Fibroblast of skin of right biceps (primary cell): ENCODE measurements at regions not wholly inside any gene's neighbourhood (a gene's known extent, or its start where the extent isn't known, plus 50 kb on each side); places are given as distances from the start of the nearest gene placed in this dataset.
A peak's percentile ranks its signal among the peaks of the same experiment; 100 is the strongest.

Source experiments
- DNase-seq: peaks from one replicate; pipeline ENCODE4 v3.0.0-alpha.2; 2013

DNA sequence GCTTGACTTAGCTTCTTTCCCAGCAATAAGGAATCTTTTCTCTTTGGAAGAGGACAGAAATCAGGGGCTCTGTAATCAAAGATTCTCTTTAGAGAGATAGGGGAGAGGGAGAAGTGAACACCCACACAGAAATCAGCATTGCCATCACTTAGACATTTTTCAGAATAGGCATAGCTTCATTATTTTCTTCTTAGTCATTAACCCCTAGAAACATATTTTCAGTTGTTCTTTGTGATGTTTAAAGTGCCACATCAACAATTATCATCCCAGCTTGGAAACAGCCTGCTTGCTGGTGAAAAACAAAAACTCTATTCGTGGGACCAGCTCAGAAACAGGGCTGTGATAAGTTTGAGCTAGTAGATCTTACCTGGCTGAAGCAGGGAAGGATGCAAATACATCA lies 88.3 kb upstream of the SLC44A3 start:
- no peak for DNase-seq

DNA sequence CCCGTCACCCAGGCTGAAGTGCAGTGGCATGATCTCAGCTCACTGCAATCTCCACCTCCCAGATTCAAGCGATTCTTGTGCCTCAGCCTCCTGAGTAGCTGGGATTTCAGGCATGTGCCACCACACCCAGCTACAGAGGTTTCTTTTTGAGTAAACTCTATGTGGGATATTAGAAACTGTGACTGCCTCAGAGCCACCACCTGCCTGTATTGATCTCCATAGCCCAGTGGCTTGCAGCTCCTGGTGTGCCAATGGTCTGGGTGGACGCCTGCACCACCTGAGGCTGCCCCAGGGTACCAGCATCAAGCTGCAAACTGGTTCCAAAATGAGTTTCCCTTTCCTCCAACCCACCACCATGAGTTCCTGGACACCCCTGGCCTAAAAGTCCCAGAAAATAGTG lies 89.7 kb upstream of the SLC44A3 start:
- DNase-seq, result no peak

- DNase-seq, result peak; percentile 89
Measured at GRCh38 chr1:94729267-94729666, 90.9 kb upstream of the SLC44A3 start.

DNA sequence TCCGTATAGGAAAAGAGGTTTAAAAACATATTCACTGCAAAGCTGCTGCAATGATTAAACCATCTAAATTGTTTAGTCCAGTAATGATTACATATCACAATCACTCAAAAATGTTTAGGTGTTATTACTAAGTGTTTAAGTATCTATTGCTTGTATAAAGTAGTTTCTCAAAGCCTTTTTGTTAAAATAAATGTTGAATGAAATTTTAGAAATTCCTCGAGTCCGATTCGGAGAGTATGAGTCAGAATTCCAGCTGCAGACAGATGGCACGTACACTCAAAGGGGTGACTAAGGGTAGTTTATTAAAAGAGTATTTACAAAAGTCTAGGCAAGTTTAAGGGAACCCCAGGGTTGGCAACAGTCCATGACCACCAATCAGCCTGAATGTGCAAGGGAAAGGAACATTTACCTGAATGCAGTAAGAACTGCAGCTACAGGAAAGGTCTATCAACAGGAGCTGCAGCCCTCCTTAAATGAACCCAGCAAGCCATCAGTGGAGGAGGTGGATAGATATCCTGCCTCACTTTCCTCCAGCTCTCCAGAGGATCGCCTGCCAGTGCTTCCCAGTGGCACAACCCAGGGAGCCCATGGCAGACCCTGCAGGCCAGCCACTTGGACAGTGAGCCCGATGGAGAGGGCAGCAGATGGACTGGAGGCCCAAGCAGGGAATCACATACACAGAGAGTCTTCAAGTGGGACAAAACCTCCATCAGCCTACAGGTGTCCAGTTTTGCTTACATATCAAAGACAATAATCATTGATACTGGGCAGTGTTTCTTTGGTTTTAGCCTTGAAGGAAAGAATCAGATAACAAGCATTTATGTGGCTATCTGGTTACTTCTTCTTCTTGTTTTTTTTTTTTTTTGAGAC lies 92.1 kb upstream of the SLC44A3 start:
- peak; percentile 97 for DNase-seq

- DNase-seq, result no peak
Measured at GRCh38 chr1:94726981-94727685, 93.0 kb upstream of the SLC44A3 start.

DNA sequence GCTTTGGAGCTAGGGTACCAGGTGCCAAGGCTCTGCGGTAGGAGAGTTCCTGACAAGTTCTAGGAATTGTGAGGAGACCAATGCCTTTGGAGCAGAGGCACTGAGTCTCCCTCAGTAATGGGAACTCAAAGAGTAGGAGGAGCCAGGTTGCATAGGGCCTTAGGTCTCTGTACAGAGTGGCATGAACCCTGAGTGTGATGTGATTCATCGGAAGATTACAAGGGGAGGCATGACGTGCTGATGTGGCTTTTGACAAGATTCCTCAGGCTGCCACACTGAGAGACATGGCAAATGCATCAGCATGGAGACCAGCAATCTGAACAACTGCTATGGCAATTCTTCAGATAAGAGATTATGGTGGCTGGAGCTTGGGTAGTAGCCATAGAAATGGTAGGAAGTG lies 94.6 kb upstream of the SLC44A3 start:
- peak; percentile 83 for DNase-seq

DNA sequence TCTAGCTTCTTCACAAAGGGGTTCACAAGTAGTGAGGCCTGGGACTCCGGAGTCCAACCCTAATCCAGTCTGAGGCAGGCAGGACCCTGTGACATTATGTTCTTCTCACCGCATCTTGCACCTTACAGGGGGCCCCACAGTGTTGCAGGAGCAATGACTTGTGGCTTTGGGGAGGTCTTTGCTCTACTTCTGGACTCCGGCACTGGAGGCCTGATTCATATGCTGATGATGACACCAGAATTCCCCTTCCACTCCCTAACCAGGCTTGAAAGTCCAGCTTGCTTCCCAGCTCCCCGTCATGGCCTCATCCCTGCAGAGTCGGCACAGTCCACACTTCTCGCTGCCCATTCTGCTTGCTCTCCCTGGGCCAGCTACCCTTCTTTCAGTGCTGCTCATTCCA lies 96.3 kb upstream of the SLC44A3 start:
- peak; percentile 49 for DNase-seq

DNA sequence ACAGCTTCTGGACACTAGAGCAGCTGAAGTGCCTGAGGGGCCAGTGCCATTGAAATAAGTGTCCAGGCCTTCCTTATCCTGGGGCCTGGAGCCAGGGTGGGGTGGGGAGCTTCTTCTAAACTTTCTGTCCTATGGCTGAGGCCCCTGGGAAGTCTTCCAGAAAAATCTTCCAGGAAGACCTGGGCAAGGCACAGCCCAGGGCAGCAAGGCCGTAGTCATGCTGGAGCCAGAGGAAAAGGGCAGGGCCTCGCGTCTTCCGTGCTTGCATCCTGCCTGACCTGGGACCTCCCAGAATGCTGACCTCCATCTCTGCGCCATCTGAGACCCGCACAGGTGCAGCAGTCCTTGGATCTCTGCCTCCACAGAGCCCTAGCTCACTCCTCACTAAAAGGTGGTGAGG lies 96.7 kb upstream of the SLC44A3 start:
- no peak for DNase-seq

DNA sequence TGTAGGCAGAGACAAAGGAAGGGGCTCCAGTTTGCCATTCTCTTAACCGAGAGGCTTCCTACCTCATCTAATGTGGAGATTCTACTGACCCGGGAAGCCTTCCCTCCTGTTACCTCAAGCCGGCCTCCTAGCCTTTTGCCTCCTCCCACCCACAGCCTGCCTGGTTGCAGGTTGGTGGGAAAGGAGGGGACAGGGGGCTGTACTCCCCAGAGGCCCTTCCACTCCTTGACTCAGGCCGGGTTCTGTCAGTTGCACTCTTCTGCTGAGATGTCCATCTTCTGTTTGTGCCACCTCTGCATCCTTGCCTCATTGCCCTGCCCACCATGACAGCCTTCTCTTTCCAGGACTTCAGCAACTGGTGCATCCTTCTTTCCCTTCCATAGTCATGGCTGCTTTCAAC lies 98.0 kb upstream of the SLC44A3 start:
- no peak for DNase-seq

DNA sequence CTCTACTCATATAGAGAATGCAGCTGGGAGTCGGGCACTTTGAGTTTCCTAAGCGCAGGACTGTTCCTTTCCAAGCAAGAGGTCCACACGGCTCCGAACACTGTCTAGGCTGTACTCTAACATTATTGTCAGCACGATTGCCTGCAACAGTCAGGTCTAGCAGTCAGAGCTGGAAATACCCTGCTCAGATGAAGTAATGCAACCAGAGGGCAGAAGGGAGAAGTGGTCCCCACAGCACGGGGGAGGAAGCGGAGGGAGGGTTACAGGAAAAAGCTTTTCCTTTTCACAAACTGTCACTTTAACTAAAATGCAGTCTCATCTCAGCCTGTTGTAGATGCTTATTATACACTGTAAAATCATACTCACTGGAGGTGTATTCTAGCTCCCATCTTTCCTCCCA lies 98.9 kb upstream of the SLC44A3 start:
- no peak for DNase-seq

DNA sequence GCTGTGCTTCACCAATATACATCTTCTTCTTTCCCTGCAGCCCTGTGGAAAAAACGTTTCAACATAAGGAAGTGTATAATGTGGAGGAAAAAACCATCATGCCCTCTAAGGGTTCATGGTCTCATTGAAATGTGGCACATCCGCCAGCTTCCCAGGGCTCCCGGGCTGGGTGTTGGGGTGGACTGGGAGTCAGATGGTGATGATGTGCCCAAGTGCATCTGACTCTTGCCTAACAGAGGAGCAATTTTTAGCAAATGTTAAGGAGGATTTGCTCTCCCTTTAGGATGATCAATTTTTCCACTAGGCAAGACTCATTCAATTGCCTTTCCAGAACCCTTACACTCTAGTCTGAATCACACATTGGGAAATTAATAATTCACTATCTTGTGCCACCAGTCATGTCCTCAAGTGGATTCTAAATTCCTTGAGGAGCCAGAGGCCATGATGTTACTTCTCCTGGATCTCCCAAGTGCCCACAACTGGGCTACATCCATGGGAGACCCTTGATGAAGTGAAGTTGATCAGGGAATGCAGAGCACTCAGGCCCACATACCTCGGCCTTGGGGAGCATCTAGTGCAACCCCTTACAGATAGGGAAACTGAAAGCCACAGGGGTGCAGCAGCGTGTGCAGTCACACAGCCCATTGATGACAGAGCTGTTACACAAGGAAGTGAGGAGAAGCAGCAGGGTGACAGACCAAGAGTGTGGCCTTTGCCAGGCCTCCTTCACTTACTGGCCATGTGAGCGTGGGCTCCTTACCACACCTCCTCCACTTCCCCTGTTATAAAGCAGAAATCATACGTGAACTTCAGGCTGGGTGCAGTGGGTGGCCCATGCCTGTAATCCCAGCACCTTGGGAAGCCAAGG lies 100.0 kb upstream of the SLC44A3 start:
- DNase-seq, result no peak

DNA sequence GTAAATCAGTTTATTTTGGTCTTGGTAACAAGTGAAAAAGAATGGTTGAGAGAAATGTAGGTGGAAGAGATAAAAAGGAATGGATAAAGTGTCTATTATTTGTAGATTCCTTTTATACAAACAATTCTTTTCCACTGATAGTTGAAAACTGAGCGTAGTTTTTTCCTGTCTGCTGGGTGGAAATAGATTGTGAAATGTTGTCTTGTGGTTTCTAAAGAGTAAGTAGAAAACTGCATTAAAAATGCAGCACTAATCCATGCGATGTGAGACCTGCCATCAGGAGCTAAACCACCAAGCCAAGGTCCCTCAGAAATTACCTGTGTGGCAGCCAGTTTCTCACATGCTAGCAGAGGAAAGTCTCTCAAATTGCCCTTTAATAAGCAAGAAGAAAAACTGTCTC lies 103.2 kb upstream of the SLC44A3 start:
- no peak for DNase-seq

DNA sequence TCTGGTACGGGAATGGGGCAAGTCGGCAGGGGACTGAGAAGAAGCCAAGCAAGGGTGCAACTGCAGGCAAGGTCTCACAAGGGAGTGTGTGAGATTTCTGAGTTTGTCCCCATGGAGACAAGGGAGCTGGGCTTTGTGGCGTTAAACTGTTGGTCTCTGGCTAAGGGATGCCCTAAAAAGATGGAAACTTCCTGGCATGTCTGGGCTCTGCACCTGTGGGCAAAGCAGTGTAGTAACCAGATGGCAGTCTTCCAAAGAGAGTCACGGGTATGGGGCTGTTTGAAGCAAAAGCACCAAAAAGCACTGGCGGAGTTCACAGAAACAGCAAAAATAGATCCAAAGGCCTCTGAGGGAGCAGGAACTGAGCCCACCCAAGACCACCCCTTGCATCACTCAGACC lies 104.8 kb upstream of the SLC44A3 start:
- DNase-seq, result no peak

DNA sequence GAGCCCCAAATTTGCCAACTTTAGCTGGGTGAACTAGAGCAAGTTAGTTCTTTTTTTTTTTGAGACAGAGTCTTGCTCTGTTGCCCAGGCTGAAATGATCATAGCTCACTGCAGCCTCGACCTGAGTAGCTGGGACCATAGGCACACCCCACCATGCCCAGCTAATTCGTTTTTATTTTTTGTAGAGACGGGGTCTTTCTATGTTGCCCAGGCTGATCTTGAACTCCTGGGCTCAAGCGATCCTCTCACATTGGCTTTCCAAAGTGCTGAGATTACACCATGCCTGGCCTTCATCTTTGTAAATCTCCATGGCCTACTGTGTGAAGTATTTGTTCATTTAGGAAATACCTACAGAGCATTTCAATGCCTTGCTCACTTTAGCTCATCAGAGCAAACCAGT lies 105.6 kb upstream of the SLC44A3 start:
- DNase-seq, result no peak

DNA sequence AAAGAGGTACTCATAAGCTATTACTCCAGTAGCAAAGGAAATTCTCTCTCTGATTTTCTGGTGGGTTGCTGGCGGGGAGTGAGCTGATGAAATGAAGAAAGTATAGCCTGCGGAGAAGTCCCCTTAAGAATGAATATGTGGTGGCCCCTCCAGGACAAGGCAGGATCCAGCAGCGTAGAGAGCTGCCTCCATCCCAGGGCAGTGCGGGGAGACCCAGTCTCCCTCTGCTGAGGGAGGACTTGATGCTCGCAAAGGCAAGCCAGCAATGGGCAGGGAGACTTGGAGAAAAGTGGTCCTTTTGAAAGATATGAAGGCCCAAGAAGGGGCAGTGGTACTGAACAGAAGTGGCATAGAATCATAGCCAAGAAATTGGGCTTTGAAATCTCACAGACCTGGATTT lies 106.0 kb upstream of the SLC44A3 start:
- no peak for DNase-seq

- DNase-seq, result peak; percentile 100
Measured at GRCh38 chr1:94713472-94714141, 106.5 kb upstream of the SLC44A3 start.

DNA sequence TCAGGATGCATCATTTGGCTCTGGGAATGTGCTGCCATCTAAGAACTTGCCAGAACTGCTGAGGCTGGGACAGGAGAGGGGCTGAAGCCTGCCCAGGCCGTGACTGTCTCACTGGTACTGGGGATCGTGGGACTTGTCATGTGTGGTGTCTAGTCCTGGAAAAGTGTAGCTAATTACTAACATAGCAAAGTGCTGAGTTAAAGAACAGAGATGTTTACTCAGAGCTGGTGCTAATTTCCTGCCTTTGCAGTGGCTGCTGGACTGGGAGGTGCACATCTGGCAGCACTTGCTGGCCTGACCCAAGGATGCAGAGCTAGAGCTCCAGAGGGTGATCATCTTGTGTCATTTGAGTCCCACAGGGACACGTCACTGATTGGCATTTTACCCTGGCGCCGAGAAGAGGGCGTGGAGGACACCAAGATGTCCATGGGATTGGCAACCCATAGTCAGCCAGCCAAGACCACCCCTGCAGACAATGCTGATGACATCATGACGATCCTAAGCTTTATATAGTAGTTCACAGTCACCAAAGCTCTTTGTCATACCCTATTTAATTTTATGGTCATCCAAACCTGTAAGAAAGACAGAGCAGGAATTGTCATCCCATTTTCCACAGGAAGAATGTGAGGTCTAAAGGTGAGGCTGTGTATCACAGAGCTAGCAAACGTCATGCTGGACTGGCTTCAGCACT lies 110.1 kb upstream of the SLC44A3 start:
- peak; percentile 86 for DNase-seq

DNA sequence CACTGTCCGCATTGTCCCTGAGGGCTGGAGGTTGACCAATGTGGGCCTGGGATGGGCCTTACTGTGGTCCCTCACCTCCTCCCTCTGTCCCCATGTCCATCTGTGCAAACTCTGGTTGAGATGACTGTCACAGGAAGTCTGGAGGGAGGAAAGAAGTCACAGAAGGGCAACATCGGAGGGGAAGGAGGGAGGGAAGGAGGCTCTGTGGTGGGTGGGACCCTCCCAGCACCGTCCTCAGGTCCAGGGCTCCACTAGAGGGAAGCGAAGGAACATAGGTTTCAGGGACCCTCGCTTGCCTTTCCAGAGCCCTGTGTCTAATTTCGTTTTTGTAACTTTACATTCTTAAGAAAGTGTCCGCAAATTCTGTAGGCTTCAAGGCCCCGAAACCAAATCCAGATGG lies 111.3 kb upstream of the SLC44A3 start:
- peak; percentile 28 for DNase-seq

DNA sequence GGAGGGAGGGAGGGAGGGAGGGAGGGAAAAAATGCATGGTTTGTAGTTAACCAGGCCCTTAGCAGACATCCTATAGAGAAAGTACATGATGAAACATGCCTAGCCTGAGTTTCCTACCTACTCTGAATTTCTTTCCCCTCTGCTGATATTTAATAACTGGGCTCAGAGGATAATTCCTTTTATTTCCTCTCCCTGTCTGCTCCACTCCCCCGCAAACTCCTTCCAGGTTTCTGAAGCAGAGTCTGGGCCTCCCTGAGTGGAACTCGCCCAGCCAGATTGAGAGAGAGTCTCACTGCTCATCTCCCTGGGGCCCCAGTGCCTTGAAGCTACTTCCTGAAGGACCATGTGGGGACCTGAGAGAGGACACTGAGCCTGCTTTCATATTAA lies 111.9 kb upstream of the SLC44A3 start:
- DNase-seq, result no peak

- no peak for DNase-seq
Measured at GRCh38 chr1:94707321-94708298, 112.5 kb upstream of the SLC44A3 start.

DNA sequence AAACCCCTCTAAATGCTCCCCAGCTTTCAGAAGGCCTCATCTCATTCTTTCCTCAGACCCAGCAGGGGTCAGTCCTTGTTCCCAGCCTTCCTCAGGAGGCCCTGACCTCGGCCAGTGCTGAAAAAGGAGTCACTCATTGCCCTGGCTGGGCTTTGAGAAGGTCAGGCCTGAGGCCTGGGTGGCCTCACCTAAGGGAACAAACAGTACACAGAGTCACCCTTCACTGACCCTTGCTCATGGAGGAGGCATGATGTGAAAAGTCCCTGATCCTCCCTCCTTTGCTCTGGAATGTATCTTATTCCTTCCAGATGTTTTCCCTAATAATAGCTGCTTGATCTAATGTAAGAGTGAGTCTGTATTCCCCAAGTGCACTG lies 117.7 kb upstream of the SLC44A3 start:
- DNase-seq, result peak; percentile 76
